Mammary epithelial cell (primary cell): ENCODE measurements at regions not wholly inside any gene's neighbourhood (a gene's known extent, or its start where the extent isn't known, plus 50 kb on each side); places are given as distances from the start of the nearest gene placed in this dataset.

Source experiments
- EZH2 ChIP-seq: IDR thresholded peaks from 2 replicates; pipeline ENCODE4 v1.6.1; 2012; ENCODE audit warnings: low read length, inconsistent platforms, borderline replicate concordance
- TF ChIP-seq, protein P1 (sequence below), 2 donors: IDR thresholded peaks in 1 of 2; conservative IDR thresholded peaks in 1 of 2; 2 replicates each; pipeline ENCODE4 v1.5.1; 2011 to 2012; ENCODE audit warnings: inconsistent platforms in 2 of 2, low read length in 2 of 2, mild to moderate bottlenecking in 2 of 2, control low read depth in 1 of 2, low read depth in 1 of 2; ENCODE audit not compliant: insufficient read depth in 1 of 2; ENCODE audit errors: extremely low read depth in 1 of 2

DNA sequence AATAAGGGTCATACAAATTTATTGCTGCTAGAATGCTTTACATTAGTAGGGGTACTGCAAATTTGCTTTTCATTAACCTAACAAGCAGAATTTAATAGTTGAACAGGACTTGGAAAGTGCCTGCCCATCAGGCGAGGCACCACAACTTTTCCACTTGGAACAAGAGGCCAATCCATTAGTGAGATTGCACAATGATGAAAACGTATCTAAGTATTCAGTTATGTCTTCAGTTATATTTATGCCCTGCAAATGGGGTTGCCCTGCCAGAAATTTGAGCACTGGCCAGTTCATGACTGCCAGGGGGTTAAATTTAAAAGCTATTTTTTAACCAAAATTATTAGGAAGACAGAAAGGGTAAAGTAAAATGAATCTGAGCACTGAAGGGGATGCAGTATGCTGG lies 111.1 kb upstream of the PALS2 start:
- TF ChIP-seq EZH2: no peak
- TF ChIP-seq, protein P1, sequence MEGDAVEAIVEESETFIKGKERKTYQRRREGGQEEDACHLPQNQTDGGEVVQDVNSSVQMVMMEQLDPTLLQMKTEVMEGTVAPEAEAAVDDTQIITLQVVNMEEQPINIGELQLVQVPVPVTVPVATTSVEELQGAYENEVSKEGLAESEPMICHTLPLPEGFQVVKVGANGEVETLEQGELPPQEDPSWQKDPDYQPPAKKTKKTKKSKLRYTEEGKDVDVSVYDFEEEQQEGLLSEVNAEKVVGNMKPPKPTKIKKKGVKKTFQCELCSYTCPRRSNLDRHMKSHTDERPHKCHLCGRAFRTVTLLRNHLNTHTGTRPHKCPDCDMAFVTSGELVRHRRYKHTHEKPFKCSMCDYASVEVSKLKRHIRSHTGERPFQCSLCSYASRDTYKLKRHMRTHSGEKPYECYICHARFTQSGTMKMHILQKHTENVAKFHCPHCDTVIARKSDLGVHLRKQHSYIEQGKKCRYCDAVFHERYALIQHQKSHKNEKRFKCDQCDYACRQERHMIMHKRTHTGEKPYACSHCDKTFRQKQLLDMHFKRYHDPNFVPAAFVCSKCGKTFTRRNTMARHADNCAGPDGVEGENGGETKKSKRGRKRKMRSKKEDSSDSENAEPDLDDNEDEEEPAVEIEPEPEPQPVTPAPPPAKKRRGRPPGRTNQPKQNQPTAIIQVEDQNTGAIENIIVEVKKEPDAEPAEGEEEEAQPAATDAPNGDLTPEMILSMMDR (conservative IDR thresholded peaks at IDR 0.05 in 1 of 2, IDR thresholded peaks at IDR 0.05 in 1 of 2; ENCODE audit: extremely low read depth in 1 of 2, insufficient read depth in 1 of 2, low read depth in 1 of 2, low read length in 2 of 2): no peak
